ENCODE measurements at regions not wholly inside any gene's neighbourhood (a gene's known extent, or its start where the extent isn't known, plus 50 kb on each side); places are given as distances from the start of the nearest gene placed in this dataset.
"Not testable (repeated sequence)": the region's sequence is repeated elsewhere in the genome, so short reads cannot be mapped to it uniquely, and the experiment has no call there.

DNA sequence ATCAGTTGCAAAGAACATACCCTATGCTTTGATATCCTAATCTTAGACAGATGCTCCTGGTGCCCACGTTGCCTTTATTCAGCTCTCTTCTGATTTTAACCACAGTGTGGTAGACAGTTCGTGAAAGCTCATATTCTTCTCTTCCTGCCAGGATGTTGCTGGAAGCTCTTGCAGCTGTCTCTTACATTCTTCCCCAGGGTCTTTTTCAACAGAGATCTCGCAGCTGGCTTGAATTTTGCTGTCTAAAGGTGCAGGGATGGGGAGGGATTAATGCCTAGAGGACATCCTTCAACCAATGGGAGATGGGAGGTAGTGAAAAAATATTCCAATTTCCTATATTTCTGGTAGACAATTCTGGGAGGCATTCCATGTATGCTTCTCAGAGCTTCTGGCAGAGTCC is 150.0 kb upstream of the APP start:
- no peak for DNase-seq

GRCh38 chr21:26307640-26308039 is 137.1 kb upstream of the APP start:
- no peak for DNase-seq

- no peak for DNase-seq
These were observed 127.3 kb upstream of the APP start for GRCh38 chr21:26297851-26298250.

GRCh38 chr21:26293141-26293946 is 122.8 kb upstream of the APP start:
- no peak for DNase-seq

DNA sequence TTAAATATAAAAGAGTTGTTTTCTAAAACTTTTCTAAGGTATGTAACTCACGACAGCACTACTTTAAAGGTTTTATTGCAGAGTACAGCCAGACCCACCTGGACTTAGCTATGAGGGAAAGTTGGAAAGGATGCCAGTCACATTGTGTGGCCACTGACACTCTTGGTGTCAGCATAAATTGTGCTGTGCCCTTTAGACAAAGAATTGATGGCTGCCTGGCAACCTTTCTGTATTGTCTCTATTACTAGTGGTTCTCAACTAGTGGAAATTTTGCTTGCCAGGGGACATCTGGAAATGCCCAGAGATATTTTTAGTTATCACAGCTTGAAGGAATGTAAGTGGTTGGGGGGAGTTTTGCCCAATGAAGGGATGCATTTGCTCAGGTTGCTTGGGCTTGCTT is 117.5 kb upstream of the APP start:
- no peak for DNase-seq

DNA sequence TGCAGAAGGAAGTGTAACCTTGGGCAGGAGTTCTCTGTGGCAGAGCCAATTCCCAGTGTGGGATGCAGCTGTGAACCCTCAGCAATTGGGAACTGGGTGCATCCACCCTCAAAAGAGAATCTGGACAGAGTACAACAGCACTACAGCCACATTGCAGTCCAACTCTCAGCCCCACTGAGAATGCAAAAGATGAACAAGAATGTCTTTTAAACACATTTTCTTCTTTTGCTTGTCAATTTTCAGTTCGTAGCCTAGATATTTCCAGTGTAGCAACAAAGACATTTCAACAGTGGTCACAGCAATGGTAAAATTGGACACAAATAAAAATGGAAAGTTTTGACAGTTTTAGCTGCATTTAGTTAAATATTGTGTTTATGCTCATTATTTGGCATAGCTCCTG is 114.0 kb upstream of the APP start:
- no peak for DNase-seq

DNA sequence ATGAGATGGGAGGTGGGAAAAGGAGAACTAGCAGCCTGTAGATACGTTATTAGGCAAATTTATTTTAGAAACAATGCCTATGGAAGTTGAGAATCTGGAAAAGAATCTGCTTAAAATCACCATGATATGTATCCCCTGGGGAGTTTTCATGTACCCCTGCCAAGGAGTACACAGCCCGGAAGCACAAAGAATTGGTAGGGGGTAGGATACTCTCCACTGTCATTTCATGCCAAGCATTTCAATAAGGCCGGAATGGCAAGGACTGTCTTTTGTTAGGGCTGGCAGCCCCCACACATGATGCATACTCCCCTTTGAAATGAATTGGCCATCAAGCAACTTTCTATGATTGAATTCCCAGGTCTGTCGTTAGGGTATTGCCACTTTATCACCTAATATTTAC is 111.5 kb upstream of the APP start:
- DNase-seq: no peak

DNA sequence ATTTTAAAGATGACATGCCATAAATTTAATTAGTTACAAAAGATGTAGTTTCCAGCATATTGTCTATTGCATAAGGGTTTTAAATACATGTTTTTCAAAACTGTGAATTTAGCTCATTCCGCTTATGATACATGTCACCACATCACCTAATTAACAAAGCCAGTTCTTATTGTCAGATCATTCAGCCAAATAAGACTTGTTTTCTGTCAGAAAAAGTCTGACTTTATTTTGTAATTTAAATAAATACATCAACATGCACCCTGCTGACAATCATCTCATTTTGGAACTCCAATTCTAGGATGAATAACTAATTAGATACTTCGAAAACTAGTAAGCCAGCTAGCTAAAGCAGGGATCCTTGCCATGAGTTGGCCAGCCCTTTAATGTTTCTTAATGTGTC is 110.9 kb upstream of the APP start:
- DNase-seq: no peak

DNA sequence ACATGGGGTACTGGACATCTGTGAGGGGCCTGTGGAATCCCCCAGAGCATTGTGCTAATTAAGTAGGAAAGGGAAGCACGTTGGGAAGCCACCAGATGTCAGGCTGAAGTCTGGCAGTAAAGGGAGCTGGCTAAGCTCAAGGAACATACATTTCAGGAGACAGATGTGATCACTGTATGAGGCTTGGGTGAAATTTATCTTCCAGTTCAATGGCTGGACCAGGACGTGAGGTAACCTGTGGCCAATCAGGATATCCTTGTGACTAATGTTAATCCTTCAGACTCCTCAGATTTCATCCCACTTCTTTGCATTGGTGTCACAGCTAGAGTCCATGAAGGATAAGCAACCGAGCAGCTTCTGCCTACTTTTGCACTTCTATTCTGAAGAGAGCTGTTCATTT is 110.2 kb upstream of the APP start:
- DNase-seq: peak; percentile 95

DNA sequence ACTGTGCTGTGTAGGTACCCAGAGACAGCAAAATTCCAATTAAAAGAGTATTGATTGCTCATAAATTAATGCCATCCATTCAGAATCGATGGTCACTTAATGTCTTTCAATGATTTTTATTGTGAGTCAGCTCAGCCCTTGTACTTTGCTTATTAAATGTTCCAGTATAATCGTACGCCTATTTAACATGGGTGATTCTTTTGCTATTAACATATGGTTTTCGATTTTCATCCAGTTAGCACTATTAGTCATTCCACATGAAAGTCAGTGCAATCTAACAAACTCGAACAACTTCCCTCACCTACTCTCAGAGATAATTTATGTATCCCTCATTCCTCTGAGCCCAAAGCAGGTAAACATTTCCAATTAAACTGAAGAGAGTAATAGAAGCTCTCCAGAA is 109.6 kb upstream of the APP start:
- DNase-seq: no peak

DNA sequence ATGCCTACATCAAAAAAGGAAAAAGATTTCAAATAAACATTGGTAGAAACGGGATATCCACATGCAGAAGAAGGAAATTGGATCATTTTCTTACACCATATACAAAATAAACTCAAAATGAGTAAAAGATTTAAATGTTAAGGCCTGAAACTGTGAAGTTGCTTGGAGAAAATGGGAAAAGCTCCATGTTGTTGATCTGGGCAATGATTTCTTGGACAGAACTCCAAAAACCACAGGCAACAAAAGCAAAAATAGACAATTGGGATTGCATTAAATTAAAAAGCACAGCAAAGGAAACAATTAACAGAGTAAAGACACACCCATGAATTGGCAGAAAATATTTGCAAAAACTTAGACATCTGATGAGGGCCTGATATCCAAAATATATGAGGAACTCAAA is 105.2 kb upstream of the APP start:
- no peak for DNase-seq

DNA sequence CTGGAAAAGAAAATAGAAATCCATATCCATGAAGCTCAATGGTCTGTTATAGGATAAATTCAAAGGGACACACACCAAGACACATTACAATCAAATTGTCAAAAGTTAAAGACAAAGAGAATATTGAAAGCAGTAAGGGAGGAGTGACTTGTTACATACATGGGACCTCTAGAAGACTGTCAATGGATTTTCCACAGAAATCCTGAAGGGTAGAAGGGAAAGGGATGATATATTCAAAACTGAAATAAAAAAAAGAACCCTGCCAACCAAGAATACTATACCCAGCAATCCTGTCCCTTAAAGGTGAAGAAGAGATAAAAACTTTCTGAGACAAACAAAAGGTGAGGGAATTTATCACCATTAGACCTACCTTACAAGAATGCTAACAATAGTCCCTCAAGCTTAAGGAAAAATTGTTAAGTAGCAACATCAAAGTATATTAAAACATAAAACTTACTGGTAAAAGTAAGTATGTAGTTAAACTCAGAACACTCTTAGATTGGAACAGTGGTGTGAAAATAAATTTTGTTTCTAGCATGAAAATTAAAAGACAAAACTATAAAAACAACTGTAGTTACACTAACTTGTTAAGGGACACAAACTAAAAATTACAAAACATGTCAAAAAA is 103.2 kb upstream of the APP start:
- DNase-seq: no peak

- DNase-seq: no peak
These were observed 96.8 kb upstream of the APP start for GRCh38 chr21:26267389-26267788.

DNA sequence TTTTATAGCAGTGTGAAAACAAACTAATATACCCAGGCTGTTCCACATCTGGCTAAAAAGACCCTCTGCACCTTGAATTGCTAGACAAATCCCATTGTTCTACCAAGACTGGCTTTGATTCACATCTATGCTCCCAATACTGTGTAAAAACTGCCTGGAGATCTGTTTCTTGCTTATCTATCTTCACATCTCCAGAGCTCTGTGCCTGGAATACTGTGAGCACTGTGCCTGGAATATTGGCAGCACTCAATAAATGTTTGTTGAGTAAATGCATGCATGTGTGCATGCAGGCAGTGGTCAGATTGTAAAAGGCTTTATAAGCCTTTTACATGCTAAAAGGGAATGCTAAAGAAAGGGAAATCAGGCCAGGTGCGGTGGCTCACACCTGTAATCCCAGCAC is 75.5 kb upstream of the APP start:
- no peak for DNase-seq

- no peak for DNase-seq
These were observed 74.9 kb upstream of the APP start for GRCh38 chr21:26245428-26245827.

- no peak for DNase-seq
These were observed 68.1 kb upstream of the APP start for GRCh38 chr21:26238646-26239045.

DNA sequence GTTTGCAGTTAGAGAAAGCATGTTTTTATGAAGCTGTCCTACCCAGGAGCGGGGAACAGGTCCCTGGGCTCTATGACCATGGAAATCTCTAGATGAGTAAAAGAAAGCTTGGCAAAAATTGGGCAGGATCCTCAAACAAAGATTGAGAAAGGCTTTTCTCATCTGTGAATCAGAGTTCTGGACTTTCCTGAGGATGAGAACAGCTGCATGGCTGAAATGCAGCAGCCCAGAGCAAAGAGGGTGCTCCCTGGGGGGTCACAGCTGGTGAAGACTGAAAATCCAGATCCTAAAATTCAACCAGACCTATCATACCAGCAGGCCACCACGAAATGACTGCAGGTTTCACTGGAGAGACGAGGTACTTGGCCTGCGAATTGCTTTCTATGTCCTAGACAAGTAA is 65.7 kb upstream of the APP start:
- no peak for DNase-seq

GRCh38 chr21:26233297-26233696 is 62.7 kb upstream of the APP start:
- DNase-seq: not testable (repeated sequence)

GRCh38 chr21:26232491-26232890 is 61.9 kb upstream of the APP start:
- DNase-seq: not testable (repeated sequence)

DNA sequence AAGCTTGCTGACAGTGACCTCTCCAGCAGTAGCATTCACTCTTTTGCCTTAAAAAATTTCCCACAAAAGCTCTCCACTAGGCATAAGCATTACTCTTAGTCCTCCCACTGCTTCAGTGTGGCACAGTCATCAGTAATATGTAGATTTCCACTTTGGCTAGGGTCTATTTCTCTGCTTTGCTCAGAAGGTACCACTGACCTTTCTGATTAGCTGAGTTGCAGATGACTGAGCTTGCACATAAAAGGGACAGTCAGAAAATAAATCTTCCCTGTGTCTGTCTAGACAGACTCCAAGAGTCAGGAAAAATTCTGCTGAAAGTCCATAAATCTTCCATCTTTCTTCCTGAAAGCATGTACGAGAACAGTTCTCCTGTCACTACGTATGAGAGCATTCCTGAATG is 56.6 kb upstream of the APP start:
- DNase-seq: no peak

DNA sequence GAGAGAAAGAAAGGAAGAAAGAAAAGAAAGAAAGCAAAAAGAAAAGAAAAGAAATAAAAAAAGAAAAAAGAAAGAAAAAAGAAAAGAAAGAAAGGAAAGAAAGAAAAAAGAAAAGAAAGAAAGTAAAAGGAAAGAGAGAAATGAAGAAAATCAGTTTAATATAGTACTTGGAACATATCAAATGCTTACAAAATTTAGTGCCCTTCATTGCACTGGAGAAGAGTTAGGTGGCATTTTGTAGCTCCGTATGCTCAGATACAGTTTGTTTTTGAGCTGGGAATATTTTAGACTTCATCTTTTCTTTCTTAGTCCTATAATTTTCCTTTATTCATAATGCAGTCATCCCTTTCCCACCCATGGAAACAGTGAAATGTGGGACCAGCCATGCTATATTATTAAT is 56.2 kb upstream of the APP start:
- DNase-seq: no peak

GRCh38 chr21:26225046-26225445 is 54.5 kb upstream of the APP start:
- DNase-seq: no peak

- DNase-seq: no peak
These were observed 53.8 kb upstream of the APP start for GRCh38 chr21:26224366-26224765.
